ENCODE measurements at regions not wholly inside any gene's neighbourhood (a gene's known extent, or its start where the extent isn't known, plus 50 kb on each side); places are given as distances from the start of the nearest gene placed in this dataset.

GRCh38 chr11:16554361-16554760 lies 184.1 kb upstream of the C11orf58 start:
- H3K27me3 ChIP-seq (ENCODE audit: insufficient read depth): no peaks in the 10 kb centered on the region
- no peaks in the 10 kb centered on the region for H3F3A ChIP-seq (replicated peaks; ENCODE audit: insufficient read depth)
- 23% methylated on average over 2 of the region's 2 CpGs for WGBS (ENCODE audit: low lambda C conversion rate)
- no peak overlapping the region for H2AFZ ChIP-seq (ENCODE audit: low read depth)
- no peak overlapping the region for H3K27ac ChIP-seq (ENCODE audit: low read depth in 2 of 2, low read length in 1 of 2)
- H3K9me3 ChIP-seq: no peaks in the 10 kb centered on the region
- H4K20me1 ChIP-seq (ENCODE audit: insufficient read depth): no peaks in the 10 kb centered on the region
- CTCF ChIA-PET: no interaction called here
- no peak overlapping the region for H3K4me2 ChIP-seq
- no peaks in the 10 kb centered on the region for H3K36me3 ChIP-seq (replicated peaks in 1 of 2; ENCODE audit: control insufficient read depth in 1 of 2, insufficient read depth in 2 of 2, low read length in 1 of 2)
- no peak overlapping the region for H3K4me3 ChIP-seq (ENCODE audit: low read depth in 2 of 2, low read length in 1 of 2)
- no peak overlapping the region for H3K9ac ChIP-seq
- no peaks in the 10 kb centered on the region for H3K4me1 ChIP-seq (ENCODE audit: control insufficient read depth in 1 of 2, insufficient read depth in 2 of 2, low read depth in 1 of 2, low read length in 1 of 2)
- H3K79me2 ChIP-seq (ENCODE audit: insufficient read depth): no peaks in the 10 kb centered on the region
- H3K9me2 ChIP-seq: no peaks in the 10 kb centered on the region; the same call in 1 of the 2 replicates
- no peak for TF ChIP-seq IRF3 (IDR thresholded peaks at IDR 0.05; ENCODE audit: low read depth, low read length)
- no peak for TF ChIP-seq NRF1 (IDR thresholded peaks at IDR 0.05; ENCODE audit: low read depth, low read length)
- no peak for TF ChIP-seq SIN3A (IDR thresholded peaks at IDR 0.05; ENCODE audit: borderline replicate concordance, low read depth, low read length)
- TF ChIP-seq USF1 (IDR thresholded peaks at IDR 0.05; ENCODE audit: borderline replicate concordance, low read depth): no peak
- no peak for TF ChIP-seq RFX5 (IDR thresholded peaks at IDR 0.05; ENCODE audit: low read length)
- TF ChIP-seq FOXJ3 (CRISPR knock-in tag; IDR thresholded peaks at IDR 0.05): no peak
- TF ChIP-seq MAX (IDR thresholded peaks at IDR 0.05; ENCODE audit: low read depth): no peak
- TF ChIP-seq YY1 (IDR thresholded peaks at IDR 0.05; ENCODE audit: low read depth): no peak
- no peak for TF ChIP-seq PBX3 (IDR thresholded peaks at IDR 0.05)
- TF ChIP-seq CTCF (IDR thresholded peaks at IDR 0.05): no peak
- no peak for TF ChIP-seq MEF2A (IDR thresholded peaks at IDR 0.05; ENCODE audit: borderline replicate concordance, low read depth)
- no peak for TF ChIP-seq FOSL2 (IDR thresholded peaks at IDR 0.05; ENCODE audit: borderline replicate concordance, low read depth)
- no peak for TF ChIP-seq GATA2 (CRISPR knock-in tag; IDR thresholded peaks at IDR 0.05)
- no peak for TF ChIP-seq EP300 (IDR thresholded peaks at IDR 0.05; ENCODE audit: borderline replicate concordance in 1 of 2, low read depth in 1 of 2, low read length in 1 of 2)
- no peak for TF ChIP-seq JUND (IDR thresholded peaks at IDR 0.05)
- no peak for TF ChIP-seq NFIC (IDR thresholded peaks at IDR 0.05; ENCODE audit: borderline replicate concordance)
- no peak for TF ChIP-seq GABPA (IDR thresholded peaks at IDR 0.05; ENCODE audit: low read depth)
- no peak for TF ChIP-seq CHD2 (IDR thresholded peaks at IDR 0.05; ENCODE audit: low read length, partially characterized antibody)
- TF ChIP-seq USF2 (IDR thresholded peaks at IDR 0.05; ENCODE audit: borderline replicate concordance, low read depth, low read length): no peak
- POLR2A ChIA-PET: no interaction called here
- DNase-seq: no peak

Measured in SK-N-SH (cell line).